K562 (cell line): ENCODE measurements at regions not wholly inside any gene's neighbourhood (a gene's known extent, or its start where the extent isn't known, plus 50 kb on each side); places are given as distances from the start of the nearest gene placed in this dataset.
A peak's percentile ranks its signal among the peaks of the same experiment; 100 is the strongest.

Experiments
- ATAC-seq: fragments of 200-7000 bp; cut with Tn5 transposase; 3 replicates; pipeline ENCODE4 v1.9.1; 2020; ENCODE audit warnings: moderate library complexity
- BruUV-seq: library from RNA; stranded (reverse); fragments of 400-500 nt; replicated peaks from 2 replicates; lab custom pipeline; 2021; lab: Mats Ljungman, UMichigan
- CTCF ChIA-PET: fragments of 300-600 bp; formaldehyde crosslinking; extraction: SDS; loops from one replicate; lab custom pipeline; 2021; ENCODE audit warnings: low intra/inter-chr PET ratio; lab: Yijun Ruan, JAX
- POLR2A ChIA-PET: fragments of 300-600, 350-650 bp; sonication (Branson Sonifier 250); formaldehyde crosslinking; extraction: SDS; loops from one replicate; lab custom pipeline; 2021; ENCODE audit warnings: antibody characterized with exemption, inconsistent platforms; lab: Yijun Ruan, JAX
- DNase-seq, 4 experiments: peaks; one replicate each; pipeline versions ENCODE4 v3.0.0 to v3.0.0-alpha.2; 2011 to 2018; ENCODE audit warnings: low spot score in 3 of 4, mixed read lengths in 3 of 4; ENCODE audit errors: extremely low read depth in 1 of 4
- FAIRE-seq: peaks from 2 replicates; lab custom pipeline; 2011; peaks lifted over from hg19 to GRCh38; lab: Jason Lieb, UNC
- H2AFZ ChIP-seq: 2 replicates; pipeline ENCODE4 v1.6.0; 2011; ENCODE audit warnings: low read depth, low read length, control low read depth, inconsistent platforms
- H3K27ac ChIP-seq: fragments of 200-600 bp; 3 replicates; pipeline ENCODE4 v1.8.0; 2011; ENCODE audit warnings: low read depth, mild to moderate bottlenecking, control low read depth, inconsistent platforms, low read length, moderate library complexity, mixed read lengths; ENCODE audit errors: extremely low read depth
- H3K27me3 ChIP-seq, 2 experiments: fragments of 300-600 bp in 1 of 2; 2 replicates in 1 of 2; 3 replicates in 1 of 2; pipeline versions ENCODE4 v1.6.0 to v1.8.0; 2011; ENCODE audit warnings: inconsistent platforms in 2 of 2, low read length in 2 of 2, mild to moderate bottlenecking in 1 of 2, mixed read lengths in 1 of 2, moderate library complexity in 1 of 2; ENCODE audit not compliant: control insufficient read depth in 2 of 2, insufficient read depth in 2 of 2
- H3K36me3 ChIP-seq: fragments of 300-600 bp; 3 replicates; pipeline ENCODE4 v1.8.0; 2011; ENCODE audit warnings: mild to moderate bottlenecking, low read length, inconsistent platforms; ENCODE audit not compliant: control insufficient read depth, insufficient read depth
- H3K4me1 ChIP-seq, 2 experiments: fragments of 200-600 bp in 1 of 2; replicated peaks in 1 of 2; 2 replicates in 1 of 2; 3 replicates in 1 of 2; pipeline versions ENCODE4 v1.5.1 to v1.8.0; 2011; ENCODE audit warnings: inconsistent platforms in 2 of 2, low read length in 2 of 2, mild to moderate bottlenecking in 1 of 2, mixed read lengths in 1 of 2, moderate library complexity in 1 of 2; ENCODE audit not compliant: control insufficient read depth in 2 of 2, insufficient read depth in 2 of 2
- H3K4me2 ChIP-seq: 2 replicates; pipeline ENCODE4 v1.6.1; 2011; ENCODE audit warnings: low read length, control low read depth, inconsistent platforms, mixed read lengths; ENCODE audit not compliant: insufficient read depth
- H3K4me3 ChIP-seq: fragments of 200-600 bp; sonication (generic), shearing (Covaris generic); 2 replicates; pipeline ENCODE4 v1.5.1; 2016; ENCODE audit warnings: control low read depth, inconsistent platforms
- H3K79me2 ChIP-seq: fragments of 200-600 bp; 3 replicates; pipeline ENCODE4 v1.8.0; 2011; ENCODE audit warnings: low read length, inconsistent platforms; ENCODE audit not compliant: control insufficient read depth, insufficient read depth
- H3K9ac ChIP-seq, 2 experiments: 2 replicates each; pipeline versions ENCODE4 v1.6.0 to v1.6.1; 2011; ENCODE audit warnings: low read depth in 2 of 2, low read length in 2 of 2, control low read depth in 1 of 2, inconsistent platforms in 1 of 2, mild to moderate bottlenecking in 1 of 2, mixed read lengths in 1 of 2; ENCODE audit not compliant: insufficient read depth in 1 of 2
- H3K9me1 ChIP-seq: one replicate; pipeline ENCODE4 v1.6.0; 2011; ENCODE audit warnings: inconsistent platforms, mild to moderate bottlenecking, low read length, moderate library complexity; ENCODE audit not compliant: control insufficient read depth, insufficient read depth
- H3K9me3 ChIP-seq: replicated peaks from 2 replicates; pipeline ENCODE4 v1.5.1; 2011; ENCODE audit warnings: low read depth, low read length, inconsistent platforms; ENCODE audit not compliant: control insufficient read depth, insufficient read depth
- H4K20me1 ChIP-seq: replicated peaks from 2 replicates; pipeline ENCODE4 v1.6.1; 2011; ENCODE audit warnings: low read length, inconsistent platforms, mixed read lengths; ENCODE audit not compliant: control insufficient read depth, insufficient read depth
- KDM5B ChIP-seq: fragments of 200-600 bp; sonication (generic); IDR thresholded peaks from 2 replicates; pipeline ENCODE4 v1.6.1; 2012; ENCODE audit warnings: low read depth, mild to moderate bottlenecking, moderate library complexity, low read length, control low read depth, inconsistent platforms; ENCODE audit not compliant: insufficient replicate concordance
- NFYB ChIP-seq: IDR thresholded peaks from 2 replicates; pipeline ENCODE4 v1.6.1; 2011; ENCODE audit warnings: mild to moderate bottlenecking, moderate library complexity; ENCODE audit not compliant: insufficient read length; ENCODE audit errors: extremely low read depth
- SETDB1 ChIP-seq: IDR thresholded peaks from one replicate; pipeline ENCODE4 v1.6.1; 2012; ENCODE audit warnings: low read length, control low read depth, inconsistent platforms
- SNRNP70 ChIP-seq: fragments of 200-400 bp; formaldehyde crosslinking; optimal IDR thresholded peaks from 2 replicates; pipeline ENCODE3; 2017; ENCODE audit warnings: low read depth, low read length
- TBP ChIP-seq: optimal IDR thresholded peaks from 2 replicates; pipeline ENCODE3; 2011; ENCODE audit warnings: low read depth, low read length, improper control_type of control experiment
- ZNF146 ChIP-seq: IDR thresholded peaks from one replicate; pipeline ENCODE4 v1.6.1; 2018; ENCODE audit warnings: missing compliant biosample characterization; ENCODE audit not compliant: unreplicated experiment
- WGBS: fragments of 100-300 bp; shearing (Covaris generic); methylation state at CpG from one replicate; pipeline ENCODE4 v1.1.6; 2016; ENCODE audit warnings: low coverage, mixed read lengths; ENCODE audit not compliant: insufficient coverage; ENCODE audit errors: missing lambda C conversion rate; 5-methylcytosine and 5-hydroxymethylcytosine counted together
- in situ Hi-C: fragments of 300-500 bp; cut with MboI; formaldehyde crosslinking; loops from 4 replicates; pipeline ENCODE4 v1.15.0; 2018; ENCODE audit warnings: inconsistent platforms, mixed read lengths
- intact Hi-C: fragments of 100-400 bp; cut with micrococcal nuclease; formaldehyde crosslinking; loops from 2 replicates; pipeline ENCODE4 v1.14.2; 2022

DNA sequence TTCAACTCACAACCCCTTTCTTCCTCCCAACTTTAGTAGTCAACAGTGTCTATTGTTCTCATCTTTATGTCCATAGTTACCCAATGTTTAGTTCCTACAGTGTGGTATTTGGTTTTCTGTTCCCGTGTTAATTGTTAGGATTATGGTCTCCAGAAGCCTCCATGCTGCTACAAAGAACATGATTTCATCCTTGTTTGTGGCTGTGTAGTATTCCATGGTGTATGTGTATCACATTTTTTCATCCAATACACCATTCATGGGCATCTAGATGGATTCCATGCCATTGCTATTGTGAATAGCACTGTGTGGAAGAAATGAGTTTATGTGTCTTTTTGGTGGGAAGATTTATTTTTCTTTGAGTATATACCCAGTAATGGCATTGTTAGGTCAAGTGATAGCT, 420.3 kb downstream of the XYLT1 start:
- intact Hi-C loops, result no loop called here
- FAIRE-seq, result no peak

More for the DNA sequence above, 420.3 kb downstream of the XYLT1 start:
- Histone ChIP-seq H2AFZ (no peak overlapping the region), H3K9me1 (no peaks in the 10 kb centered on the region), H3K4me3 (no peak overlapping the region), H3K36me3 (no peaks in the 10 kb centered on the region), H3K79me2 (peaks cover 30% of the 10 kb centered on the region), H3K9ac (no peak overlapping the region), H3K27ac (no peak overlapping the region), H4K20me1 (peaks cover 14% of the 10 kb centered on the region), H3K4me1 (peaks cover 3 to 5% of the 10 kb centered on the region in 2 experiments; a peak in 2 of 5 replicates), H3K9me3 (peaks cover 3% of the 10 kb centered on the region; the same call in 1 of the 2 replicates), H3K27me3 (no peaks in the 10 kb centered on the region), H3K4me2 (no peak overlapping the region)
- DNase-seq (no peak), ATAC-seq (no peak)
- TF ChIP-seq TBP (no peak), NFYB (no peak), SETDB1 (no peak), KDM5B (no peak), ZNF146 (CRISPR knock-in tag) (peak; percentile 96), SNRNP70 (no peak)
- in situ Hi-C loops, result no loop called here
- ChIA-PET CTCF (no interaction called here), POLR2A (no interaction called here)
- 7% methylated on average over 1 of the region's 1 CpG for WGBS
- no TSS peak for BruUV-seq
